ENCODE measurements at regions not wholly inside any gene's neighbourhood (a gene's known extent, or its start where the extent isn't known, plus 50 kb on each side); places are given as distances from the start of the nearest gene placed in this dataset.

DNA sequence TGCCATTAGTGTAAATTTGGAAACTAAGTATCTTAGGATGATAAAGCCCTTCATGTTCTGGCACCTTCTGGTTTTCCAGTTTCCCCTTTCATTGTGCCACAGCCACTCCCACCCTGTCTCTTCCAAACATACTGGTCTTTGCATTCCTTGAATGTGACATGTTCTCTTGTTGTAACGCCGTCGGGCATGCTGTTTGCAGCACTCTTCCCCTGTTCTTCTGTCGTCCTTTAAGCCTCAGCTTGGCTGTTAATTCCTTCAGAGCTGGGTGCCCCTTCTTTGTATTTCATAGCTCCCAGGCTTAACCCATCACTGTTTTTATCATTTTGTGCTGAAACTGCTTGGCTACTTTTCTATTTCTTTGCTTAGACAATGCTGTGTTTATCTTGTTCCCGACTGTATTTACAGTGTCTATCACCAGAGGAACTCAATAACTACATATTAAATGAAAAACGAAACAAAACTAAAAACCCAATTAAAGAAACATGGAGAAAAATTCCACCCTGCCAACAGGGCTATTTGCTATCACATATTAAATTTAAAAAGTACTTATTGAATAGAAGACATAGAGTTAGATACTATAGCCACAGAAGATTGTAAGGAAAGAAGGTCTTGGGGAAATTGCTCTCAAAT, 95.4 kb upstream of the KCNAB1 start:
- Mint-ChIP-seq H3K27ac (no peak overlapping the region), H3K27me3 (no peaks in the 10 kb centered on the region), H3K9me3 (no peaks in the 10 kb centered on the region), H3K4me1 (no peaks in the 10 kb centered on the region), H3K4me3 (no peak overlapping the region), H3K36me3 (no peaks in the 10 kb centered on the region)
- H3K9me3 ChIP-seq (ENCODE audit: control insufficient read depth in 2 of 2, low read length in 2 of 2), result no peaks in the 10 kb centered on the region
- H3K36me3 ChIP-seq (ENCODE audit: control insufficient read depth, insufficient read depth, low read length), result no peaks in the 10 kb centered on the region
- H3K27ac ChIP-seq (ENCODE audit: insufficient read depth, low read length, poor library complexity, severe bottlenecking), result no peak overlapping the region
- DNase-seq (no peak), ATAC-seq (ENCODE audit: low read depth in 2 of 2) (no peak)
- H3K27me3 ChIP-seq (ENCODE audit: control insufficient read depth, insufficient read depth, low read length), result peaks cover 5% of the 10 kb centered on the region
- no peaks in the 10 kb centered on the region for H3K4me1 ChIP-seq (ENCODE audit: control insufficient read depth, insufficient read depth, low read length, poor library complexity, severe bottlenecking)
- no peak overlapping the region for H3K4me3 ChIP-seq (ENCODE audit: low read depth, low read length)

DNA sequence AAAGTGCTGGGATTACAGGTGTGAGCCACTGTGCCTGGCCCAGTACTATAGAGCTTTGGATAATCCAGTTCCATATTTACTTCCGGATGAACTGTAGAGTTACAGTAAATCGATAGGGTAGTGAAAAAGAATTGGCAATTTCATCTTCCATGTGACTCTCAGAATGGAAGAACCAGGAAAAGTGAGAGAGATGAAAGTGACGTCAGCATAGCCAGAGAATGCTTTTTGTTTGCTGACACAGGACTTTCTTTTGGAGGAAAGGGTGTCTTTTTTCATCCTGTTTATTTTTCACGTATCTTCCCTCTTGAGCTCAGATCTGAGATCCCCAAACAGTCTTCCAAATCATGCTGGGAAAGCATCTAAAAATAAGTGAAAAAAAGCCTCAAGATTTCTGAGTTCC, 91.2 kb upstream of the KCNAB1 start:
- no peak overlapping the region for H3K4me3 Mint-ChIP-seq
- H3K4me1 ChIP-seq (ENCODE audit: control insufficient read depth, insufficient read depth, low read length, poor library complexity, severe bottlenecking), result no peaks in the 10 kb centered on the region
- H3K27me3 Mint-ChIP-seq, result no peaks in the 10 kb centered on the region
- H3K27ac ChIP-seq (ENCODE audit: insufficient read depth, low read length, poor library complexity, severe bottlenecking), result no peak overlapping the region
- no peak overlapping the region for H3K27ac Mint-ChIP-seq
- H3K4me3 ChIP-seq (ENCODE audit: low read depth, low read length), result no peak overlapping the region
- H3K9me3 ChIP-seq (ENCODE audit: control insufficient read depth in 2 of 2, low read length in 2 of 2), result no peaks in the 10 kb centered on the region
- no peaks in the 10 kb centered on the region for H3K36me3 ChIP-seq (ENCODE audit: control insufficient read depth, insufficient read depth, low read length)
- peaks cover 3% of the 10 kb centered on the region for H3K27me3 ChIP-seq (ENCODE audit: control insufficient read depth, insufficient read depth, low read length)
- H3K36me3 Mint-ChIP-seq, result no peaks in the 10 kb centered on the region
- H3K4me1 Mint-ChIP-seq, result no peaks in the 10 kb centered on the region
- peaks cover 0 to 5% (median 0%) of the 10 kb centered on the region in 7 donors for H3K9me3 Mint-ChIP-seq
- no peak for DNase-seq
- ATAC-seq (ENCODE audit: low read depth in 2 of 2), result no peak

GRCh38 chr3:156030723-156031122, 89.7 kb upstream of the KCNAB1 start:
- no peak for DNase-seq
- Histone ChIP-seq H3K27ac (ENCODE audit: insufficient read depth, low read length, poor library complexity, severe bottlenecking) (no peak overlapping the region), H3K9me3 (ENCODE audit: control insufficient read depth in 2 of 2, low read length in 2 of 2) (no peaks in the 10 kb centered on the region), H3K4me1 (ENCODE audit: control insufficient read depth, insufficient read depth, low read length, poor library complexity, severe bottlenecking) (no peaks in the 10 kb centered on the region), H3K4me3 (ENCODE audit: low read depth, low read length) (no peak overlapping the region), H3K27me3 (ENCODE audit: control insufficient read depth, insufficient read depth, low read length) (peaks cover 3% of the 10 kb centered on the region), H3K36me3 (ENCODE audit: control insufficient read depth, insufficient read depth, low read length) (no peaks in the 10 kb centered on the region)
- Mint-ChIP-seq H3K27ac (no peak overlapping the region), H3K4me1 (no peaks in the 10 kb centered on the region), H3K9me3 (peaks cover 0 to 5% (median 0%) of the 10 kb centered on the region in 7 donors), H3K4me3 (no peak overlapping the region), H3K27me3 (no peaks in the 10 kb centered on the region), H3K36me3 (no peaks in the 10 kb centered on the region)
- no peak for ATAC-seq (ENCODE audit: low read depth in 2 of 2)

- DNase-seq (no peak), ATAC-seq (ENCODE audit: low read depth in 2 of 2) (no peak)
- Mint-ChIP-seq H3K27me3 (no peaks in the 10 kb centered on the region), H3K9me3 (peaks cover 0 to 5% (median 0%) of the 10 kb centered on the region in 7 donors), H3K36me3 (no peaks in the 10 kb centered on the region), H3K27ac (no peak overlapping the region), H3K4me3 (no peak overlapping the region), H3K4me1 (no peaks in the 10 kb centered on the region)
- no peaks in the 10 kb centered on the region for H3K36me3 ChIP-seq (ENCODE audit: control insufficient read depth, insufficient read depth, low read length)
- H3K27ac ChIP-seq (ENCODE audit: insufficient read depth, low read length, poor library complexity, severe bottlenecking), result no peak overlapping the region
- no peak overlapping the region for H3K4me3 ChIP-seq (ENCODE audit: low read depth, low read length)
- no peaks in the 10 kb centered on the region for H3K27me3 ChIP-seq (ENCODE audit: control insufficient read depth, insufficient read depth, low read length)
- no peaks in the 10 kb centered on the region for H3K4me1 ChIP-seq (ENCODE audit: control insufficient read depth, insufficient read depth, low read length, poor library complexity, severe bottlenecking)
- no peaks in the 10 kb centered on the region for H3K9me3 ChIP-seq (ENCODE audit: control insufficient read depth in 2 of 2, low read length in 2 of 2)
These were observed 87.0 kb upstream of the KCNAB1 start for GRCh38 chr3:156033428-156033827.

DNA sequence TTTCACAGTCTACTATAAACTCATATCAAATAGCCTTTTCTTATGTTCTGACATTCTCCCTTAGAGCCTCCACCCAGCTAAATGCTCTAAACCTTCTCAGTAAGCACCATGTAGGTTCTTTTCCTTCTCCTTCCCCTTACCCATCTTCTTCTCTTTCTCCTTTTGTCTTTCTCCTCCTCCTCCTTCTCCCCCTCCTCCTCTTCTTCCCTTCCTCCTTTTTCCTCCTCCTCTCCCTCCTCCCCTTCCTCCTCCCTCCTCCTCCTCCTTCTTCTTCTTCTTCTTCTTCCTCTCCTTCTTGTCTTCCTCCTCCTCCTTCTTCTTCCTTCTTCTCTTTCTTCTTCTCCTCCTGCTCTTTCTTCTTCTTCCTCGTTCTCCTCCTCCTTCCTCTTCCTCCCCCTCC, 85.2 kb upstream of the KCNAB1 start:
- Mint-ChIP-seq H3K27ac (no peak overlapping the region), H3K4me1 (no peaks in the 10 kb centered on the region), H3K4me3 (no peak overlapping the region), H3K9me3 (peaks cover 0 to 5% (median 0%) of the 10 kb centered on the region in 7 donors), H3K27me3 (no peaks in the 10 kb centered on the region), H3K36me3 (no peaks in the 10 kb centered on the region)
- Histone ChIP-seq H3K27ac (ENCODE audit: insufficient read depth, low read length, poor library complexity, severe bottlenecking) (no peak overlapping the region), H3K4me1 (ENCODE audit: control insufficient read depth, insufficient read depth, low read length, poor library complexity, severe bottlenecking) (no peaks in the 10 kb centered on the region), H3K9me3 (ENCODE audit: control insufficient read depth in 2 of 2, low read length in 2 of 2) (no peaks in the 10 kb centered on the region), H3K4me3 (ENCODE audit: low read depth, low read length) (no peak overlapping the region), H3K36me3 (ENCODE audit: control insufficient read depth, insufficient read depth, low read length) (no peaks in the 10 kb centered on the region), H3K27me3 (ENCODE audit: control insufficient read depth, insufficient read depth, low read length) (no peaks in the 10 kb centered on the region)
- ATAC-seq (ENCODE audit: low read depth in 2 of 2) (no peak), DNase-seq (no peak)

DNA sequence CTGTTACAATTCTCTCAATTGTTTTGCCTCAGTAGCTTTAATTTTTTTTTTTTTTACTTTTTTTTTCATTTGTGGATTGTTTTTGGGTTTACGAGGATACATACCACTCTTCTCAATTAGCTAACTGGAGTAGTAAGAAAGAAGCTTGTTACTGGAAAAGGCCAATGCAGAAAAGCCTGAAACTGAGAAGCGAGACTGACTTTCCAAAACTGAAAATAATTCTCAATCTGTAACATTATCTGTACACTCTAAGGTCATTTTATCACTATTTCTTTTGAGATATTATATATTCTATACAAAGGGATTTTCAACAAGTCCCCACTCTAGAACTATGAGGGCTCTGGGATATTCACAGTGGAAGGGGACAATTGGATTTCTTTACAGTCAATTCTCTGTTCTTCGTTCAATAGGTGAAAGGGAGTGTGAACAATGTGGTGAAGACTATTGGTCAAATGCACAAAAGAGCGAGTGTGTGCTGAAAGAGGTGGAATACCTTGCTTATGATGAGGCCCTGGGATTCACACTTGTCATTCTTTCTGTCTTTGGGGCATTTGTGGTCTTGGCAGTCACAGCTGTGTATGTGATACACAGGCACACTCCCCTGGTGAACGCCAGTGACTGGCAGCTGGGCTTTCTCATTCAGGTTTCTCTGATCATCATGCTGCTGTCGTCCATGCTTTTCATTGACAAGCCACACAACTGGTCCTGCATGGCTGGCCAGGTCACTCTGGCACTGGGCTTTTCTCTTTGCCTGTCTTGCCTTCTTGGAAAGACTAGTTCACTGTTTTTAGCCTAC, 83.9 kb upstream of the KCNAB1 start:
- H3K4me3 Mint-ChIP-seq, result no peak overlapping the region

GRCh38 chr3:156037356-156037755, 83.0 kb upstream of the KCNAB1 start:
- no peaks in the 10 kb centered on the region for H3K4me1 Mint-ChIP-seq
- H3K9me3 ChIP-seq (ENCODE audit: control insufficient read depth in 2 of 2, low read length in 2 of 2), result no peaks in the 10 kb centered on the region
- no peak for ATAC-seq (ENCODE audit: low read depth in 2 of 2)
- no peaks in the 10 kb centered on the region for H3K27me3 Mint-ChIP-seq
- no peaks in the 10 kb centered on the region for H3K36me3 Mint-ChIP-seq
- H3K4me1 ChIP-seq (ENCODE audit: control insufficient read depth, insufficient read depth, low read length, poor library complexity, severe bottlenecking), result no peaks in the 10 kb centered on the region
- no peak overlapping the region for H3K27ac ChIP-seq (ENCODE audit: insufficient read depth, low read length, poor library complexity, severe bottlenecking)
- no peak overlapping the region for H3K4me3 Mint-ChIP-seq
- peaks cover 0 to 3% (median 0%) of the 10 kb centered on the region in 7 donors for H3K9me3 Mint-ChIP-seq
- H3K4me3 ChIP-seq (ENCODE audit: low read depth, low read length), result no peak overlapping the region
- no peaks in the 10 kb centered on the region for H3K36me3 ChIP-seq (ENCODE audit: control insufficient read depth, insufficient read depth, low read length)
- H3K27ac Mint-ChIP-seq, result no peak overlapping the region
- no peak for DNase-seq
- no peaks in the 10 kb centered on the region for H3K27me3 ChIP-seq (ENCODE audit: control insufficient read depth, insufficient read depth, low read length)

More for the DNA sequence above, 83.9 kb upstream of the KCNAB1 start:
- Mint-ChIP-seq H3K9me3 (peaks cover 0 to 4% (median 0%) of the 10 kb centered on the region in 7 donors), H3K27me3 (no peaks in the 10 kb centered on the region), H3K36me3 (no peaks in the 10 kb centered on the region), H3K4me1 (no peaks in the 10 kb centered on the region), H3K27ac (no peak overlapping the region)
- Histone ChIP-seq H3K9me3 (ENCODE audit: control insufficient read depth in 2 of 2, low read length in 2 of 2) (no peaks in the 10 kb centered on the region), H3K4me3 (ENCODE audit: low read depth, low read length) (no peak overlapping the region), H3K4me1 (ENCODE audit: control insufficient read depth, insufficient read depth, low read length, poor library complexity, severe bottlenecking) (no peaks in the 10 kb centered on the region), H3K36me3 (ENCODE audit: control insufficient read depth, insufficient read depth, low read length) (no peaks in the 10 kb centered on the region), H3K27me3 (ENCODE audit: control insufficient read depth, insufficient read depth, low read length) (no peaks in the 10 kb centered on the region), H3K27ac (ENCODE audit: insufficient read depth, low read length, poor library complexity, severe bottlenecking) (no peak overlapping the region)
- DNase-seq (no peak), ATAC-seq (ENCODE audit: low read depth in 2 of 2) (no peak)

- Histone ChIP-seq H3K27me3 (ENCODE audit: control insufficient read depth, insufficient read depth, low read length) (no peaks in the 10 kb centered on the region), H3K4me3 (ENCODE audit: low read depth, low read length) (no peak overlapping the region), H3K27ac (ENCODE audit: insufficient read depth, low read length, poor library complexity, severe bottlenecking) (no peak overlapping the region), H3K9me3 (ENCODE audit: control insufficient read depth in 2 of 2, low read length in 2 of 2) (no peaks in the 10 kb centered on the region), H3K36me3 (ENCODE audit: control insufficient read depth, insufficient read depth, low read length) (no peaks in the 10 kb centered on the region), H3K4me1 (ENCODE audit: control insufficient read depth, insufficient read depth, low read length, poor library complexity, severe bottlenecking) (no peaks in the 10 kb centered on the region)
- Mint-ChIP-seq H3K27ac (no peak overlapping the region), H3K9me3 (peaks cover 0 to 2% (median 0%) of the 10 kb centered on the region in 7 donors), H3K4me3 (no peak overlapping the region), H3K36me3 (no peaks in the 10 kb centered on the region), H3K4me1 (no peaks in the 10 kb centered on the region), H3K27me3 (peaks cover 8% of the 10 kb centered on the region)
- no peak for ATAC-seq (ENCODE audit: low read depth in 2 of 2)
- no peak for DNase-seq
These were observed 81.5 kb upstream of the KCNAB1 start for GRCh38 chr3:156038869-156039268.
